Mesothelial cell of epicardium (in vitro differentiated cells): ENCODE measurements at regions not wholly inside any gene's neighbourhood (a gene's known extent, or its start where the extent isn't known, plus 50 kb on each side); places are given as distances from the start of the nearest gene placed in this dataset.
A peak's percentile ranks its signal among the peaks of the same experiment; 100 is the strongest.

Source experiments
- DNase-seq, 2 experiments: peaks; one replicate each; pipeline ENCODE4 v3.0.0; 2021; ENCODE audit warnings: low spot score in 2 of 2; ENCODE audit not compliant: unreplicated experiment in 2 of 2
- H3K27ac Mint-ChIP-seq: 2 replicates; pipeline ENCODE4 v1.8.0; 2021; ENCODE audit warnings: mixed read lengths
- H3K27me3 Mint-ChIP-seq: 2 replicates; pipeline ENCODE4 v1.8.0; 2021; ENCODE audit warnings: low read depth, mixed read lengths
- H3K36me3 Mint-ChIP-seq: 2 replicates; pipeline ENCODE4 v1.8.0; 2021; ENCODE audit warnings: mixed read lengths
- H3K4me1 Mint-ChIP-seq: 2 replicates; pipeline ENCODE4 v1.8.0; 2021; ENCODE audit warnings: mixed read lengths
- H3K4me3 Mint-ChIP-seq: 2 replicates; pipeline ENCODE4 v1.8.0; 2021; ENCODE audit warnings: mild to moderate bottlenecking, moderate library complexity, mixed read lengths
- H3K9me3 Mint-ChIP-seq: 2 replicates; pipeline ENCODE4 v1.8.0; 2021; ENCODE audit warnings: mixed read lengths
- TF ChIP-seq, protein P1 (sequence below): fragments of 200-600 bp; sonication (generic); IDR thresholded peaks from one replicate; pipeline ENCODE4 v1.5.0; 2021; ENCODE audit warnings: antibody characterized with exemption; ENCODE audit not compliant: unreplicated experiment

DNA sequence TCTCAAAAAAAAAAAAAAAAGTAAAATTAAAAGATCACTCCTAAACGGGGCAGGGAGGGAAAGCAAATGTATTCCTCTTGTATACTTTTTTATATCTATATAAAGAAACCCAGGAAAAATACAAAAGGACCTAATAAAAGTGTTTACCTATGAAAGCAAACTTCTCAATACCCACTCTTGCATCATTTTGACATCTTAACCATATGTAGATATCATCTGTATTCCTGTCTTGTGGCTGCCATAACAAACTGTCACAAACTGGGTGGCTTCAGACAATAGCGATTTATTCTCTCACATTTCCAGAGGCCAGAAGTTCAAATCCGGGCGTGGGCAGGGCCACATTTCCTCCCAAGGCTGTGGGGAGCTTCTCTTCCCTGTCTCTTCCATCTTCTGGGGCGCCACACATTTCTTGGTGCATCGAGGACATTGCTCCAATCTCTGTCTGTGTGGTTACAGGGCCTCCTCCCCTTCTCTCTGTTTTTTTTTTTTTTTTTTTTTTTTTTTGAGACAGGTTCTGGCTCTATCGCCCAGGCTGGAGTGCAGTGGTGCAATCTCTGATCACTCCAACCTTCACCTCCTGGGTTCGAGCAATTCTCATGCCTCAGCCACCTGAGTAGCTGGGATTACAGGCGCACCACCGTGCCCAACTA lies 58.4 kb upstream of the IL17B start:
- DNase-seq = no peak
- Mint-ChIP-seq H3K27me3 (no peaks in the 10 kb centered on the region), H3K4me1 (peaks cover 22% of the 10 kb centered on the region), H3K36me3 (no peaks in the 10 kb centered on the region), H3K4me3 (no peak overlapping the region), H3K27ac (no peak overlapping the region), H3K9me3 (no peaks in the 10 kb centered on the region)
- TF ChIP-seq, protein P1, sequence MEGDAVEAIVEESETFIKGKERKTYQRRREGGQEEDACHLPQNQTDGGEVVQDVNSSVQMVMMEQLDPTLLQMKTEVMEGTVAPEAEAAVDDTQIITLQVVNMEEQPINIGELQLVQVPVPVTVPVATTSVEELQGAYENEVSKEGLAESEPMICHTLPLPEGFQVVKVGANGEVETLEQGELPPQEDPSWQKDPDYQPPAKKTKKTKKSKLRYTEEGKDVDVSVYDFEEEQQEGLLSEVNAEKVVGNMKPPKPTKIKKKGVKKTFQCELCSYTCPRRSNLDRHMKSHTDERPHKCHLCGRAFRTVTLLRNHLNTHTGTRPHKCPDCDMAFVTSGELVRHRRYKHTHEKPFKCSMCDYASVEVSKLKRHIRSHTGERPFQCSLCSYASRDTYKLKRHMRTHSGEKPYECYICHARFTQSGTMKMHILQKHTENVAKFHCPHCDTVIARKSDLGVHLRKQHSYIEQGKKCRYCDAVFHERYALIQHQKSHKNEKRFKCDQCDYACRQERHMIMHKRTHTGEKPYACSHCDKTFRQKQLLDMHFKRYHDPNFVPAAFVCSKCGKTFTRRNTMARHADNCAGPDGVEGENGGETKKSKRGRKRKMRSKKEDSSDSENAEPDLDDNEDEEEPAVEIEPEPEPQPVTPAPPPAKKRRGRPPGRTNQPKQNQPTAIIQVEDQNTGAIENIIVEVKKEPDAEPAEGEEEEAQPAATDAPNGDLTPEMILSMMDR = no peak

- DNase-seq = no peak
- Mint-ChIP-seq H3K4me3 (no peak overlapping the region), H3K27me3 (no peaks in the 10 kb centered on the region), H3K4me1 (peaks cover 26% of the 10 kb centered on the region), H3K36me3 (no peaks in the 10 kb centered on the region), H3K27ac (no peak overlapping the region), H3K9me3 (no peaks in the 10 kb centered on the region)
- TF ChIP-seq, protein P1 = no peak
These were observed 56.6 kb upstream of the IL17B start for GRCh38 chr5:149435660-149436059.

DNA sequence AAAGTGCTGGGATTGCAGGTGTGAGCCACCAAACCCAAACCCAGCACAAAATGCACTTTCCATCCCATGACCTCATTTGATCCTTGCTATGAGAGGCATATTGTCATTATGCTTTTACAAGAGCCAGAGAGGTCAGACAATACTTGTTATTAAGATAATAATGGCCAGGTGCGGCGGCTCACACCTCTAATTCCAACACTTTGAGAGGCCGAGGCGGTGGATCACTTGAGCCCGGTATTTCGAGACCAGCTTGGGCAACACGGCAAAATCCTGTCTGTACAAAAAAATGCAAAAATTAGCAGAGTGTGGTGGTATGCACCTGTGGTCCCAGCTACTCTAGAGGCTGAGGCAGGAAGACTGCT lies 55.9 kb upstream of the IL17B start:
- H3K4me3 Mint-ChIP-seq = no peak overlapping the region
- H3K27me3 Mint-ChIP-seq = no peaks in the 10 kb centered on the region
- peaks cover 25% of the 10 kb centered on the region for H3K4me1 Mint-ChIP-seq
- H3K27ac Mint-ChIP-seq = no peak overlapping the region
- H3K9me3 Mint-ChIP-seq = no peaks in the 10 kb centered on the region
- TF ChIP-seq, protein P1 = no peak
- H3K36me3 Mint-ChIP-seq = peaks cover 2% of the 10 kb centered on the region
- no peak for DNase-seq

DNA sequence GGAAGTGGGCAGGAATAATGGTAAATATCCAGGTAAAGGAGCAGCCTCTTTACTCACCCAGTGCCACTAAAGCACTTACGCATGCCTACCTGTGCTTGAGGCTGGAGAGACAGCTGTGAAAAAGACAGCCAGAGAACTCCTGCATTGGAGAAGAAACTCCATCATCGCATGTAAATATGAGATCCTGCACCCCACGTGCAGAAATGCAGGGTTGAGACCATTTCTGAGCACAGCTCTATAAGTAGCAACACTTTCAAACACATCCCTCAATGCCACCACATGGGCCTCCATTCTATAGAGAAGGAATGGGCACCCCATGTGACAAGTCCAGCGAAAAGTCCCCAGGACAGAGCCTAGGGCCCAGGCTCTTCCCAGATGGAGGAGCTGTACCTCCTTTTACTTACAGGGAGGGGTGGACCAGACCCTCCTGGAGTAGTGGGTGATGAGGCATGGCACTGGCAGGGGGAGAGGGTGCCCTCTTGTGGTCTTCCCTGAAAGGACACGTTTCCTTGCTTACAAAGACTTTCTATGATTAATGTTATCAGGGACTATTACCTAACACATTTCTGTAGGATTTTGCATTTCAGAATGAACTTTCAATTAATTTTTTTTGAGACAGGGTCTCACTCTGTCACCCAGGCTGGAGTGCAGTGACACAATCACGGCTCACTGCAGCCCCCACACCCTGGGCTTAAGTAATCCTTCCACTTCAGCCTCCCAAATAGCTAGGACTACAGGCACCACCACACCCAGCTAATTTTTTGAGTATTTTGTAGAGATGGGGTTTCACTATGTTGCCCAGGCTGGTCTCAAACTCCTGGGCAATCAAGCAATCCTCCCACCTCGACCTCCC lies 55.3 kb upstream of the IL17B start:
- TF ChIP-seq, protein P1 = peak; percentile 77
- H3K36me3 Mint-ChIP-seq = peaks cover 3% of the 10 kb centered on the region
- H3K27ac Mint-ChIP-seq = peak overlapping the region; percentile 56
- H3K9me3 Mint-ChIP-seq = no peaks in the 10 kb centered on the region
- H3K4me3 Mint-ChIP-seq = no peak overlapping the region
- DNase-seq = peak in 1 of 2 experiments; percentile 77
- peaks cover 21% of the 10 kb centered on the region for H3K4me1 Mint-ChIP-seq
- H3K27me3 Mint-ChIP-seq = no peaks in the 10 kb centered on the region

- no peak overlapping the region for H3K4me3 Mint-ChIP-seq
- no peaks in the 10 kb centered on the region for H3K9me3 Mint-ChIP-seq
- peaks cover 5% of the 10 kb centered on the region for H3K36me3 Mint-ChIP-seq
- no peaks in the 10 kb centered on the region for H3K27me3 Mint-ChIP-seq
- peak overlapping the region; percentile 59 for H3K27ac Mint-ChIP-seq
- peaks cover 18% of the 10 kb centered on the region for H3K4me1 Mint-ChIP-seq
- no peak for DNase-seq
- TF ChIP-seq, protein P1 = no peak
These were observed 54.5 kb upstream of the IL17B start for GRCh38 chr5:149433524-149434131.
